BLaER1 (cell line): ENCODE measurements at regions not wholly inside any gene's neighbourhood (a gene's known extent, or its start where the extent isn't known, plus 50 kb on each side); places are given as distances from the start of the nearest gene placed in this dataset.
"Not testable (repeated sequence)": the region's sequence is repeated elsewhere in the genome, so short reads cannot be mapped to it uniquely, and the experiment has no call there.

Source experiments
- H3K27ac ChIP-seq: shearing (Covaris generic); formaldehyde crosslinking; 2 replicates; pipeline ENCODE4 v1.8.1; 2022
- H3K27me3 ChIP-seq: shearing (Covaris generic); formaldehyde crosslinking; 2 replicates; pipeline ENCODE4 v1.8.1; 2022
- H3K36me3 ChIP-seq: shearing (Covaris generic); formaldehyde crosslinking; 2 replicates; pipeline ENCODE4 v1.8.1; 2022
- H3K4me1 ChIP-seq: shearing (Covaris generic); formaldehyde crosslinking; 2 replicates; pipeline ENCODE4 v1.8.1; 2022
- H3K4me2 ChIP-seq: shearing (Covaris generic); formaldehyde crosslinking; 2 replicates; pipeline ENCODE4 v1.8.1; 2022
- H3K4me3 ChIP-seq: shearing (Covaris generic); formaldehyde crosslinking; 2 replicates; pipeline ENCODE4 v1.8.1; 2022
- H3K9ac ChIP-seq: shearing (Covaris generic); formaldehyde crosslinking; 2 replicates; pipeline ENCODE4 v1.8.1; 2022
- H3K9me3 ChIP-seq: shearing (Covaris generic); formaldehyde crosslinking; 2 replicates; pipeline ENCODE4 v1.8.1; 2022
- H4K20me1 ChIP-seq: shearing (Covaris generic); formaldehyde crosslinking; 2 replicates; pipeline ENCODE4 v1.8.1; 2022
- Cebpa-rat ChIP-seq: shearing (Covaris generic); IDR thresholded peaks from 2 replicates; pipeline ENCODE4 v1.8.1; 2022

- Histone ChIP-seq H3K27me3 (0 out of 2 replicates have a peak, but pooled peaks cover 6% of the 10 kb centered on the region), H3K36me3 (no peaks in the 10 kb centered on the region), H3K4me1 (peaks cover 12% of the 10 kb centered on the region), H3K27ac (no peak overlapping the region), H3K4me2 (peak overlapping the region; percentile 65), H3K4me3 (no peak overlapping the region; the same call in 1 of the 2 replicates), H3K9ac (no peak overlapping the region), H4K20me1 (no peaks in the 10 kb centered on the region), H3K9me3 (no peaks in the 10 kb centered on the region)
- TF ChIP-seq Cebpa-rat: no peak
Measured at GRCh38 chrX:437661-438390, 51.1 kb upstream of the PPP2R3B start.

GRCh38 chrX:439241-439640, 52.5 kb upstream of the PPP2R3B start:
- H4K20me1 ChIP-seq: no peaks in the 10 kb centered on the region
- no peaks in the 10 kb centered on the region for H3K9me3 ChIP-seq
- H3K4me2 ChIP-seq: no peak overlapping the region
- H3K36me3 ChIP-seq: no peaks in the 10 kb centered on the region
- peaks cover 12% of the 10 kb centered on the region for H3K4me1 ChIP-seq
- no peak overlapping the region for H3K27ac ChIP-seq
- 0 out of 2 replicates have a peak, but pooled peaks cover 6% of the 10 kb centered on the region for H3K27me3 ChIP-seq
- H3K9ac ChIP-seq: no peak overlapping the region
- no peak overlapping the region for H3K4me3 ChIP-seq
- no peak for TF ChIP-seq Cebpa-rat

GRCh38 chrX:439719-440118, 53.0 kb upstream of the PPP2R3B start:
- H3K27me3 ChIP-seq: 0 out of 2 replicates have a peak, but pooled peaks cover 6% of the 10 kb centered on the region
- H3K27ac ChIP-seq: no peak overlapping the region
- no peaks in the 10 kb centered on the region for H3K36me3 ChIP-seq
- H3K4me2 ChIP-seq: no peak overlapping the region
- no peaks in the 10 kb centered on the region for H4K20me1 ChIP-seq
- no peak overlapping the region for H3K4me3 ChIP-seq
- peaks cover 12% of the 10 kb centered on the region for H3K4me1 ChIP-seq
- H3K9ac ChIP-seq: no peak overlapping the region
- no peaks in the 10 kb centered on the region for H3K9me3 ChIP-seq
- TF ChIP-seq Cebpa-rat: no peak

GRCh38 chrX:440636-441035, 53.9 kb upstream of the PPP2R3B start:
- Histone ChIP-seq H4K20me1 (no peaks in the 10 kb centered on the region), H3K4me1 (peaks cover 12% of the 10 kb centered on the region), H3K4me3 (no peak overlapping the region), H3K9me3 (no peaks in the 10 kb centered on the region), H3K27me3 (0 out of 2 replicates have a peak, but pooled peaks cover 6% of the 10 kb centered on the region), H3K4me2 (no peak overlapping the region), H3K36me3 (no peaks in the 10 kb centered on the region), H3K9ac (no peak overlapping the region), H3K27ac (no peak overlapping the region)
- no peak for TF ChIP-seq Cebpa-rat

- H3K27ac ChIP-seq: no peak overlapping the region
- no peak overlapping the region for H3K4me3 ChIP-seq
- TF ChIP-seq Cebpa-rat: no peak
- H3K4me1 ChIP-seq: no peaks in the 10 kb centered on the region
- H3K9ac ChIP-seq: no peak overlapping the region
- no peaks in the 10 kb centered on the region for H3K9me3 ChIP-seq
- no peaks in the 10 kb centered on the region for H4K20me1 ChIP-seq
- no peaks in the 10 kb centered on the region for H3K27me3 ChIP-seq
- no peaks in the 10 kb centered on the region for H3K36me3 ChIP-seq
- no peak overlapping the region for H3K4me2 ChIP-seq
Measured at GRCh38 chrX:443536-444210, 57.0 kb upstream of the PPP2R3B start.

GRCh38 chrX:444305-444704, 57.6 kb upstream of the PPP2R3B start:
- no peak overlapping the region for H3K4me3 ChIP-seq
- no peaks in the 10 kb centered on the region for H3K36me3 ChIP-seq
- H3K27ac ChIP-seq: no peak overlapping the region
- H3K4me1 ChIP-seq: no peaks in the 10 kb centered on the region
- no peak overlapping the region for H3K4me2 ChIP-seq
- no peaks in the 10 kb centered on the region for H4K20me1 ChIP-seq
- H3K27me3 ChIP-seq: no peaks in the 10 kb centered on the region
- TF ChIP-seq Cebpa-rat: no peak
- no peaks in the 10 kb centered on the region for H3K9me3 ChIP-seq
- no peak overlapping the region for H3K9ac ChIP-seq

GRCh38 chrX:445727-446126, 59.0 kb upstream of the PPP2R3B start:
- Histone ChIP-seq H3K9ac (no peak overlapping the region), H3K4me2 (no peak overlapping the region)

GRCh38 chrX:446245-446644, 59.5 kb upstream of the PPP2R3B start:
- Histone ChIP-seq H4K20me1 (no peaks in the 10 kb centered on the region), H3K36me3 (no peaks in the 10 kb centered on the region), H3K27me3 (no peaks in the 10 kb centered on the region), H3K9ac (no peak overlapping the region), H3K4me1 (no peaks in the 10 kb centered on the region), H3K4me2 (no peak overlapping the region), H3K27ac (no peak overlapping the region), H3K4me3 (no peak overlapping the region), H3K9me3 (no peaks in the 10 kb centered on the region)
- TF ChIP-seq Cebpa-rat: no peak

More at GRCh38 chrX:445727-446126, 59.0 kb upstream of the PPP2R3B start:
- no peaks in the 10 kb centered on the region for H3K4me1 ChIP-seq
- H3K27ac ChIP-seq: no peak overlapping the region
- no peak overlapping the region for H3K4me3 ChIP-seq
- no peaks in the 10 kb centered on the region for H4K20me1 ChIP-seq
- no peaks in the 10 kb centered on the region for H3K36me3 ChIP-seq
- H3K27me3 ChIP-seq: no peaks in the 10 kb centered on the region
- H3K9me3 ChIP-seq: no peaks in the 10 kb centered on the region
- no peak for TF ChIP-seq Cebpa-rat

- H3K9ac ChIP-seq: no peak overlapping the region
- H3K27ac ChIP-seq: no peak overlapping the region
- TF ChIP-seq Cebpa-rat: no peak
- H3K9me3 ChIP-seq: no peaks in the 10 kb centered on the region
- H3K36me3 ChIP-seq: no peaks in the 10 kb centered on the region
- H3K27me3 ChIP-seq: no peaks in the 10 kb centered on the region
- H3K4me2 ChIP-seq: no peak overlapping the region
- no peaks in the 10 kb centered on the region for H3K4me1 ChIP-seq
- H4K20me1 ChIP-seq: no peaks in the 10 kb centered on the region
- H3K4me3 ChIP-seq: no peak overlapping the region
Measured at GRCh38 chrX:447052-447451, 60.3 kb upstream of the PPP2R3B start.

- H3K9me3 ChIP-seq, H3K9ac ChIP-seq, H3K4me3 ChIP-seq, H3K36me3 ChIP-seq, H3K4me1 ChIP-seq, H4K20me1 ChIP-seq, H3K4me2 ChIP-seq, H3K27me3 ChIP-seq, H3K27ac ChIP-seq: not testable (repeated sequence)
Measured at GRCh38 chrX:451750-452149, 65.0 kb upstream of the PPP2R3B start.
